Osteocyte (in vitro differentiated cells): ENCODE measurements at regions not wholly inside any gene's neighbourhood (a gene's known extent, or its start where the extent isn't known, plus 50 kb on each side); places are given as distances from the start of the nearest gene placed in this dataset.

Experiments used
- DNase-seq: peaks from one replicate; pipeline ENCODE4 v3.0.0; 2021; ENCODE audit warnings: mixed read lengths; ENCODE audit not compliant: unreplicated experiment; ENCODE audit errors: extremely low spot score
- H3K27ac Mint-ChIP-seq: one replicate; pipeline ENCODE4 v1.8.0; 2021; ENCODE audit warnings: mild to moderate bottlenecking, mixed read lengths; ENCODE audit not compliant: unreplicated experiment
- H3K27me3 Mint-ChIP-seq: one replicate; pipeline ENCODE4 v1.8.0; 2021; ENCODE audit warnings: mixed read lengths; ENCODE audit not compliant: unreplicated experiment
- H3K36me3 Mint-ChIP-seq: one replicate; pipeline ENCODE4 v1.8.0; 2021; ENCODE audit warnings: mixed read lengths; ENCODE audit not compliant: unreplicated experiment
- H3K4me1 Mint-ChIP-seq: one replicate; pipeline ENCODE4 v1.8.0; 2021; ENCODE audit warnings: mixed read lengths; ENCODE audit not compliant: unreplicated experiment
- H3K4me3 Mint-ChIP-seq: one replicate; pipeline ENCODE4 v1.8.0; 2021; ENCODE audit warnings: mild to moderate bottlenecking, moderate library complexity, mixed read lengths; ENCODE audit not compliant: unreplicated experiment
- H3K9me3 Mint-ChIP-seq: one replicate; pipeline ENCODE4 v1.8.0; 2021; ENCODE audit warnings: mixed read lengths; ENCODE audit not compliant: unreplicated experiment
- TF ChIP-seq, protein P1 (sequence below): fragments of 200-600 bp; sonication (generic); IDR thresholded peaks from 2 replicates; pipeline ENCODE4 v1.5.0; 2021; ENCODE audit warnings: antibody characterized with exemption, mild to moderate bottlenecking, moderate library complexity

DNA sequence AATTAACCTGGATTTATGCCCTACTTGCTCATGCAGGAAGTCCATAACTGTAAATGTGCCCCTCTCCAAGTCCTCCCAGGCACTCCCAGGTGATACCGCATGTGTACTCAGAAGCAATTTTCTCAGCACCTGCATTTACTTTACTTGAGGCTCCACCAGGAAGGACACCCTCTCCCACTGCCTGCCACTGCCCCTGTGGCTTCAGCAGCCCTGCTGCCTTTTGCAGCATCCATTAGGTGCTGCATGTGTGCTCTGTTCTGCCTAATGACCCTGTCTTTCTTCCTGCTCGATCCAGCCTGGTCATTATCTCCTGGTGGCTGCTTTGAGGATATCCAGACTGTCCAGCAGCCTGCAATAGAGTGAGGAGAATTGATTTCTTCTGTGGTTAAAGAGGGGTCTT, 107.6 kb upstream of the SEMA6D start:
- H3K36me3 Mint-ChIP-seq = no peaks in the 10 kb centered on the region
- DNase-seq = no peak
- H3K4me3 Mint-ChIP-seq = no peak overlapping the region
- H3K27ac Mint-ChIP-seq = no peak overlapping the region
- H3K9me3 Mint-ChIP-seq = no peaks in the 10 kb centered on the region
- no peaks in the 10 kb centered on the region for H3K4me1 Mint-ChIP-seq
- peaks cover 6% of the 10 kb centered on the region for H3K27me3 Mint-ChIP-seq
- TF ChIP-seq, protein P1, sequence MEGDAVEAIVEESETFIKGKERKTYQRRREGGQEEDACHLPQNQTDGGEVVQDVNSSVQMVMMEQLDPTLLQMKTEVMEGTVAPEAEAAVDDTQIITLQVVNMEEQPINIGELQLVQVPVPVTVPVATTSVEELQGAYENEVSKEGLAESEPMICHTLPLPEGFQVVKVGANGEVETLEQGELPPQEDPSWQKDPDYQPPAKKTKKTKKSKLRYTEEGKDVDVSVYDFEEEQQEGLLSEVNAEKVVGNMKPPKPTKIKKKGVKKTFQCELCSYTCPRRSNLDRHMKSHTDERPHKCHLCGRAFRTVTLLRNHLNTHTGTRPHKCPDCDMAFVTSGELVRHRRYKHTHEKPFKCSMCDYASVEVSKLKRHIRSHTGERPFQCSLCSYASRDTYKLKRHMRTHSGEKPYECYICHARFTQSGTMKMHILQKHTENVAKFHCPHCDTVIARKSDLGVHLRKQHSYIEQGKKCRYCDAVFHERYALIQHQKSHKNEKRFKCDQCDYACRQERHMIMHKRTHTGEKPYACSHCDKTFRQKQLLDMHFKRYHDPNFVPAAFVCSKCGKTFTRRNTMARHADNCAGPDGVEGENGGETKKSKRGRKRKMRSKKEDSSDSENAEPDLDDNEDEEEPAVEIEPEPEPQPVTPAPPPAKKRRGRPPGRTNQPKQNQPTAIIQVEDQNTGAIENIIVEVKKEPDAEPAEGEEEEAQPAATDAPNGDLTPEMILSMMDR = no peak

DNA sequence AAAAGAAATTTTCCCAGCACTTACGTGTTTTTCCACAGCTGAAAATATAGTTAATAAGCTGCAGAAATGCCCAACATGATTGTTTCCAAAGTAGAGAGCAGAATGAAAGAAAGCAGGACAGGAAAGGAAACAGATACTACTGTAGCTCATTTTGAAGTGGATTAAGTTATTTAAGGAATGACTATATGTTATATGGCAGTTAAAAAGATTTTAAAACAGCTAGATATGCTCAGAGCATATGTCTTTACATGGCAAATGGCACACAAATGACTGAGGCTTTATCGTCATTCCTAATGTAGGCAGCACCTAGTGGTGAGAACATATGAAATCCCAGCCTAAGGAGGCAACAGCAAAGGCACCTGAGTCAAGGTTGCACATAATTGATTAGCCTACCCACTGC, 106.6 kb upstream of the SEMA6D start:
- H3K4me1 Mint-ChIP-seq = no peaks in the 10 kb centered on the region
- H3K27me3 Mint-ChIP-seq = peaks cover 6% of the 10 kb centered on the region
- TF ChIP-seq, protein P1 = no peak
- no peak for DNase-seq
- no peaks in the 10 kb centered on the region for H3K9me3 Mint-ChIP-seq
- no peaks in the 10 kb centered on the region for H3K36me3 Mint-ChIP-seq
- no peak overlapping the region for H3K27ac Mint-ChIP-seq
- no peak overlapping the region for H3K4me3 Mint-ChIP-seq

DNA sequence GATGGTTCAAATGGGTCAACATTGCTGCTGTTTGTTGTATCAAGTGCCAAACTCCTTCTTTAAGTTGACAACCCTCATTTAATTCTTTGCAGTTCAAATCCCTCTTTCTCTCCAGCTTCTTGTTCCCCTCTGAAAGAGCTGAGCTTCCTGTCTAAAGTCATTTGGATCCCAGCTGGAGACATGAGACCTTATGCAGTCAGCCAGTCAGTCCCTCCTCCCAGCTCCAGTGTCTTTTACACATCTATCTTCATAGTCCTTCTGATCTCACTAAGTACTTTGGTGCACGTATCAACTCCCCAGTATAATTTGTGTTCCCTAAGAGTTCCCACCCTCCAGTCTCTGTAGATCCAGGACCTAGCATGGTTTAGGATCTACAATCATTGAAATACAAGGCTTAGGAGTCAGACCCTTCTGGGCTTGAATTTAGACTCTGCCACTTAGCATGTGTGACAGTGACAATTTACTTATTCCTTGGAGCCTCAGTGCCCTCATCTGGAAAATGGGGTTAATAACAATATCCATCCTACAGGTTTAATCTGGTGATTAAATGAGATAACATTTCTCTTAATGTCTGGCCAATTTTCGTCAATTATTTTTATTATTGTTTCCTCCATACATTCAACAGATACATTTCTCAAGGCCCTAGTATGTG, 102.8 kb upstream of the SEMA6D start:
- Mint-ChIP-seq H3K4me1 (no peaks in the 10 kb centered on the region), H3K27ac (no peak overlapping the region), H3K4me3 (no peak overlapping the region), H3K9me3 (no peaks in the 10 kb centered on the region), H3K27me3 (peaks cover 3% of the 10 kb centered on the region), H3K36me3 (no peaks in the 10 kb centered on the region)
- no peak for DNase-seq
- TF ChIP-seq, protein P1 = no peak

DNA sequence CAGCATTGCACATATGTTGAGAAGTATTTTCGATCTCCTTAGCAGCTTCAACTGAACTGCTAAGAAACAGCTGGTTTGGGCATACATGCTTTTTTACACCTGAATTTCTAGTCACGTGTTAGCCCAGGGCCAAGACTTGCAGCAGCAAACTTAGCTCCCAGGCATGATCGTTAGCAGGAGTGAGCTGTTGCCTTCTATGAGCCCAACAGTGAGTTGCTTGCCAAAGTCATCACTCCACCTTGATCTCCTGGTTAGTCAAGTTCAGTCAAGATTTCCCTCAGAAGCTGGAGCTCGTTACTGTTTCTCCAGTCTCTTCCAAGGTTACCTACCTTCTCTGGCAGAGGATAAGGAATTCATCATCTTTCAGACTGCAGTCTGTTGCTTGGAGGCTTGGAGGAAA, 100.4 kb upstream of the SEMA6D start:
- no peaks in the 10 kb centered on the region for H3K27me3 Mint-ChIP-seq
- no peaks in the 10 kb centered on the region for H3K9me3 Mint-ChIP-seq
- no peak for DNase-seq
- TF ChIP-seq, protein P1 = no peak
- no peak overlapping the region for H3K27ac Mint-ChIP-seq
- no peaks in the 10 kb centered on the region for H3K36me3 Mint-ChIP-seq
- H3K4me3 Mint-ChIP-seq = no peak overlapping the region
- no peaks in the 10 kb centered on the region for H3K4me1 Mint-ChIP-seq

DNA sequence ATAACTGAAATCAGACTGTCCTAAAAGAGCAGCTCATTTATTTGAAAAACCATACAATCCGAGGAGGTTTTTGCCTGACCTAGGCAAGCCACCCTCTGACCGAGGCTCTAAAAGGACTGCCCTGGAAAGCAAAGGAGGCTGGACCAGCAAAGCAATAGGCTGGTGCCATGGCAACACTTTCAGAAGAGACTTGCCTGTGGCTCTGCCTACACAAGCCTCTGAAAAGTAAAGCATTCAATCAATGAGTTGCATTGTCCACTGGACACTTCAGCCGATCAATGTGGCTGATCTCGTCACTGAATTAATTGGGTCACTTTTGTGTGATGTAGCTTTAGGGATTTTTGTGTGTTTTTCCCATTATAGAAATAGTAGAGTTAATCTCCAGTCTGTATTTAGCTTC, 99.1 kb upstream of the SEMA6D start:
- no peaks in the 10 kb centered on the region for H3K9me3 Mint-ChIP-seq
- no peaks in the 10 kb centered on the region for H3K4me1 Mint-ChIP-seq
- no peaks in the 10 kb centered on the region for H3K36me3 Mint-ChIP-seq
- TF ChIP-seq, protein P1 = no peak
- no peaks in the 10 kb centered on the region for H3K27me3 Mint-ChIP-seq
- H3K4me3 Mint-ChIP-seq = no peak overlapping the region
- H3K27ac Mint-ChIP-seq = no peak overlapping the region
- no peak for DNase-seq
